Heart right ventricle (tissue), 16 donors: ENCODE measurements at regions not wholly inside any gene's neighbourhood (a gene's known extent, or its start where the extent isn't known, plus 50 kb on each side); places are given as distances from the start of the nearest gene placed in this dataset.

Experiments used
- ATAC-seq, 8 donors: fragments of 200-7000 bp; cut with Tn5 transposase; one replicate each; pipeline ENCODE4 v1.9.1; 2020; ENCODE audit warnings: mild to moderate bottlenecking in 8 of 8, moderate library complexity in 8 of 8, moderate number of reproducible peaks in 1 of 8
- DNase-seq, 2 donors: peaks; one replicate each; pipeline ENCODE4 v3.0.0-alpha.2; 2020
- H3K27ac ChIP-seq, 10 donors: fragments of 200-600 bp; sonication (generic) in 2 of 10; one replicate each; pipeline versions ENCODE4 v1.5.0 to v1.8.0; 2020 to 2022; ENCODE audit warnings: mild to moderate bottlenecking in 3 of 10
- H3K27me3 ChIP-seq, 7 donors: fragments of 200-600 bp; one replicate each; pipeline ENCODE4 v1.8.0; 2021 to 2022; ENCODE audit warnings: mild to moderate bottlenecking in 2 of 7
- H3K36me3 ChIP-seq, 9 donors: fragments of 200-600 bp; sonication (generic) in 1 of 9; one replicate each; pipeline versions ENCODE4 v1.5.0 to v1.8.0; 2020 to 2022; ENCODE audit warnings: mild to moderate bottlenecking in 2 of 9
- H3K4me1 ChIP-seq, 9 donors: fragments of 200-600 bp; sonication (generic) in 1 of 9; one replicate each; pipeline versions ENCODE4 v1.5.0 to v1.8.0; 2020 to 2022; ENCODE audit warnings: mild to moderate bottlenecking in 4 of 9
- H3K4me3 ChIP-seq, 10 donors: fragments of 200-600 bp; sonication (generic) in 2 of 10; one replicate each; pipeline versions ENCODE4 v1.5.0 to v1.8.0; 2020 to 2022; ENCODE audit warnings: mild to moderate bottlenecking in 7 of 10, moderate library complexity in 2 of 10
- H3K9me3 ChIP-seq, 11 donors: fragments of 200-600 bp in 10 of 11; sonication (generic) in 2 of 11; one replicate each; pipeline versions ENCODE4 v1.5.0 to v1.8.0; 2013 to 2022; ENCODE audit warnings: mild to moderate bottlenecking in 2 of 11, control low read depth in 1 of 11, moderate library complexity in 1 of 11
- CTCF ChIP-seq, 9 donors: fragments of 200-600 bp; sonication (generic) in 2 of 9; IDR thresholded peaks; one replicate each; pipeline versions ENCODE4 v1.5.0 to v1.8.0; 2021 to 2022; ENCODE audit warnings: antibody characterized with exemption in 9 of 9, mild to moderate bottlenecking in 5 of 9, moderate library complexity in 1 of 9
- WGBS, 2 donors: extraction: QIAGEN DNeasy Blood & Tissue Kit; methylation state at CpG; one replicate each; pipeline ENCODE4 v1.1.7; 2013; ENCODE audit warnings: inconsistent platforms in 1 of 2; 5-methylcytosine and 5-hydroxymethylcytosine counted together
- intact Hi-C, 10 donors: fragments of 100-400 bp; cut with DNase I; formaldehyde crosslinking; loops; one replicate each; pipeline versions ENCODE4 v1.11.1 to v1.14.2; 2022
- donor health status: Arrhythmogenic right ventricular cardiomyopathy.
- donor health status: ischemic (EF 13 %, LVEDD 7.1; RV severe dilation, severe dysfunction).
- donor health status: healthy with polysubstance abuse.
- donor health status: DM: no; HTN: yes; CAD: no.
- donor health status: DM: no; HTN: no; CAD: no.
- donor health status: ischemic (EF 25% LVEDD 6.9; RV normal size, moderate dysfunction).
- donor health status: ischemic (EF 25% LVEDD 5.7; RV mildly dilated, moderate dysfunction).
- donor health status: healthy.
- donor health status: DM: yes; HTN: yes; CAD: no.
- donor health status: Ischemic cardiomyopathy.
- donor health status: ischemic (EF 35%, LVEDD 5.7; RV mildly dilated, moderate dysfunction).
- donor health status: nonischemic (EF 11% LVEDD 7.7; RV severe dilation, severe dysfunction).
- donor health status: DM: yes; HTN: yes; CAD: no.
- donor health status: PGD.
- donor health status: ischemic (EF 29% LVEDD 5.4; RV normal size, mild dysfunction).
- donor health status: nonischemic (EF 23%, LVEDD 6.1; RV moderate dilation, normal function).

GRCh38 chr16:73912281-73912680, 384.3 kb upstream of the PSMD7 start:
- Histone ChIP-seq H3K27ac (no peak overlapping the region), H3K9me3 (no peaks in the 10 kb centered on the region), H3K4me1 (no peaks in the 10 kb centered on the region), H3K27me3 (peaks cover 0 to 11% (median 0%) of the 10 kb centered on the region in 7 donors), H3K4me3 (no peak overlapping the region), H3K36me3 (no peaks in the 10 kb centered on the region)
- no peak for TF ChIP-seq CTCF (IDR thresholded peaks at IDR 0.05)
- intact Hi-C loops: no loop called here
- ATAC-seq (no peak), DNase-seq (no peak)
- WGBS, 2 donors: 66 to 69% methylated on average over 3 of the region's 3 CpGs

DNA sequence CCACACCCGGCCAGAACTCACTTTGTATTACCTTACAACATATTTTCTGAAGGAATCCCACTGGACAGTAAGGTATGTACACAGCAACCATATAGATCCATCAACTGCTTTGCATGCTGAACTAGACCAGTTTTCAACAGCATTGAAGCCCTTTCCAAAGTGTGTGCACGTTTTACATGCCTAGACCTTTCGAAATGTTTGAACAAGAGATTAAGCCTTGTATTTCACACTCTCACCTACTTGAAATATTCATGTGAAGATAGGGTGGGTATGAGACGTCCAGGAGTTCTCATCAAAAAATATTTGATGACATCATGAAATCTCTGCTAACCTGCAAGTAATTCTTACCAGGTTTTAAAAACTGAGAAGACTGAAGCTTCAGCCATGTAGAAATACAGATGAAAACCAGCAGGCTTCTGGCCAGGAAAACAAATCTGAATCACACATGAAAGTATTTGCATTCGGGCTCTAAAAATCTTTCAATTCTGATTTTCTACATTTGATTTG, 387.0 kb upstream of the PSMD7 start:
- no peaks in the 10 kb centered on the region for H3K4me1 ChIP-seq
- no peaks in the 10 kb centered on the region for H3K27me3 ChIP-seq
- no peaks in the 10 kb centered on the region for H3K9me3 ChIP-seq
- TF ChIP-seq CTCF (IDR thresholded peaks at IDR 0.05): no peak
- ATAC-seq (no peak), DNase-seq (no peak)
- intact Hi-C loops: no loop called here
- H3K4me3 ChIP-seq: no peak overlapping the region
- no peak overlapping the region for H3K27ac ChIP-seq
- WGBS, 2 donors: 55 to 60% methylated on average over 5 of the region's 5 CpGs
- H3K36me3 ChIP-seq: no peaks in the 10 kb centered on the region

DNA sequence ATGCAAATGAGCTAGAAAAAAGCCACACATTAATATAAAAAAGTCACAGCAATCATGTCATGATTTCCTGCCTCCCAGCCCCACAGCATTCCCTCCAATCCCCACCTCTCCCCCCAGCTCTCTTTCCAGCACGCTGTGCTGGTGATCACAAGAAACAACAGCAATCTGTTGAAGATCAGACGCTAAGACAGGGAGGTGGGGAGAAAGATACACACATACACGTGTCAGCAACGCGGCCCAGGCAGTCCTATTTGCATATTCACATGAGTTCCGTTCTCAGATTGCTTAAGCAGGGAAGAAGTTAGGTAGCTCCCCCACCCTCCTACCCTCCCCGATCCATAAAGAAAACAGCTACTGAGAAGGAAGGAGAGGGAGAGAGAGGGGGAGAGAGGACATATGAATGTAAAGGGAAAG, 405.5 kb upstream of the PSMD7 start:
- H3K4me3 ChIP-seq: peak overlapping the region in 7 of 10 donors; percentile 6 to 42 (median 30)

More for the DNA sequence above, 405.5 kb upstream of the PSMD7 start:
- TF ChIP-seq CTCF (IDR thresholded peaks at IDR 0.05): no peak
- intact Hi-C loops: no loop called here
- H3K27ac ChIP-seq: peak overlapping the region in 3 of 10 donors; percentile 10 to 22 (median 21)
- peaks cover 0 to 72% (median 47%) of the 10 kb centered on the region in 7 donors for H3K27me3 ChIP-seq
- 2 to 3% methylated on average over 7 of the region's 7 CpGs for WGBS, 2 donors
- no peak for ATAC-seq
- DNase-seq: no peak
- no peaks in the 10 kb centered on the region for H3K9me3 ChIP-seq
- peaks cover 0 to 10% (median 0%) of the 10 kb centered on the region in 9 donors for H3K4me1 ChIP-seq
- no peaks in the 10 kb centered on the region for H3K36me3 ChIP-seq
